Upper lobe of left lung (tissue), 6 donors: ENCODE measurements at regions not wholly inside any gene's neighbourhood (a gene's known extent, or its start where the extent isn't known, plus 50 kb on each side); places are given as distances from the start of the nearest gene placed in this dataset.

Experiments
- ATAC-seq, 2 donors: fragments of 200-7000 bp; cut with Tn5 transposase; one replicate each; pipeline ENCODE4 v1.9.1; 2022; ENCODE audit warnings: mild to moderate bottlenecking in 2 of 2, moderate library complexity in 2 of 2; ENCODE audit not compliant: low FRiP score in 2 of 2
- DNase-seq, 2 donors: peaks; one replicate each; pipeline ENCODE4 v3.0.0-alpha.2; 2019 to 2020
- H3K27ac ChIP-seq, 4 donors: fragments of 200-600 bp; sonication (generic); one replicate each; pipeline ENCODE4 v1.5.1; 2016 to 2019
- H3K27me3 ChIP-seq, 4 donors: fragments of 200-600 bp; sonication (generic); one replicate each; pipeline ENCODE4 v1.5.1; 2017 to 2019
- H3K36me3 ChIP-seq, 4 donors: fragments of 200-600 bp; sonication (generic); one replicate each; pipeline ENCODE4 v1.5.1; 2016 to 2019
- H3K4me1 ChIP-seq, 4 donors: fragments of 200-600 bp; sonication (generic); one replicate each; pipeline ENCODE4 v1.5.1; 2018 to 2019
- H3K4me3 ChIP-seq, 4 donors: fragments of 200-600 bp; sonication (generic); one replicate each; pipeline ENCODE4 v1.5.1; 2017 to 2019; ENCODE audit warnings: mild to moderate bottlenecking in 2 of 4, moderate library complexity in 1 of 4
- H3K9me3 ChIP-seq, 4 donors: fragments of 200-600 bp; sonication (generic); one replicate each; pipeline ENCODE4 v1.5.1; 2018 to 2019
- EP300 ChIP-seq, 4 donors: sonication (generic); formaldehyde crosslinking; IDR thresholded peaks; one replicate each; pipeline ENCODE4 v1.5.1; 2017; ENCODE audit warnings: antibody characterized with exemption in 4 of 4, control low read depth in 2 of 4
- POLR2A ChIP-seq, 4 donors: fragments of 450-650 bp; IDR thresholded peaks; one replicate each; pipeline ENCODE4 v1.5.1; 2016 to 2017; ENCODE audit warnings: antibody characterized with exemption in 4 of 4, mild to moderate bottlenecking in 2 of 4
- POLR2AphosphoS5 ChIP-seq, 2 donors: sonication (generic); formaldehyde crosslinking; IDR thresholded peaks; one replicate each; pipeline ENCODE4 v1.5.1; 2017; ENCODE audit warnings: antibody characterized with exemption in 2 of 2
- WGBS, 2 donors: methylation state at CpG; one replicate each; pipeline ENCODE4 v1.1.5; 2017 to 2018; 5-methylcytosine and 5-hydroxymethylcytosine counted together
- TF ChIP-seq, protein P1 (sequence below), 6 experiments: fragments of 450-650 bp in 4 of 6; fragments of 200-600 bp in 2 of 6; sonication (generic) in 2 of 6; IDR thresholded peaks; one replicate each; pipeline ENCODE4 v1.5.1; 2016 to 2019; ENCODE audit warnings: antibody characterized with exemption in 6 of 6
- donor health status: DM: no; HTN: no; CAD: no; lungs with moderate emphysema.
- donor health status: DM: no; HTN: yes; CAD: no; lungs with severe emphysema.

DNA sequence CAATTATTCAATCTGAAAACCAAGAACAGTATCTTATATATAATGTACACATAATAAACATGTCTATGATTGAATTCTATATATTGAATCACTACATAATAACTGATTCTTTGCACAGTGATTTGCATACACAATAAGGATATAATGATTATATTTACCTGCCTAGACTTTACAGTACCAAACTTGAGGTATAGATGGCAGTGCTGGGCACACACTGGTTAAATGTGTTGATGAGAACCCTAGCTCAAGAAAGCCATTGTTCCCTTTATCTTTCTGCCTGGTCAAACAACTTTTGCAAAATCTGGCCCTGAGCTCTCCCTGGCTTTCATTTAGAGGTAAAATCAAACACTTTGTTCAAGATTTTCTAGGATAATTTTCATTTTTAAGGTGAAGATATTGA is 697.7 kb downstream of the TUSC7 start:
- H3K9me3 ChIP-seq: no peaks in the 10 kb centered on the region
- H3K36me3 ChIP-seq: no peaks in the 10 kb centered on the region
- no peaks in the 10 kb centered on the region for H3K27me3 ChIP-seq
- DNase-seq: no peak
- no peak overlapping the region for H3K27ac ChIP-seq
- ATAC-seq: no peak
- no peaks in the 10 kb centered on the region for H3K4me1 ChIP-seq
- TF ChIP-seq POLR2A (IDR thresholded peaks at IDR 0.05) (no peak), EP300 (IDR thresholded peaks at IDR 0.05) (no peak), POLR2AphosphoS5 (IDR thresholded peaks at IDR 0.05) (no peak)
- TF ChIP-seq, protein P1, sequence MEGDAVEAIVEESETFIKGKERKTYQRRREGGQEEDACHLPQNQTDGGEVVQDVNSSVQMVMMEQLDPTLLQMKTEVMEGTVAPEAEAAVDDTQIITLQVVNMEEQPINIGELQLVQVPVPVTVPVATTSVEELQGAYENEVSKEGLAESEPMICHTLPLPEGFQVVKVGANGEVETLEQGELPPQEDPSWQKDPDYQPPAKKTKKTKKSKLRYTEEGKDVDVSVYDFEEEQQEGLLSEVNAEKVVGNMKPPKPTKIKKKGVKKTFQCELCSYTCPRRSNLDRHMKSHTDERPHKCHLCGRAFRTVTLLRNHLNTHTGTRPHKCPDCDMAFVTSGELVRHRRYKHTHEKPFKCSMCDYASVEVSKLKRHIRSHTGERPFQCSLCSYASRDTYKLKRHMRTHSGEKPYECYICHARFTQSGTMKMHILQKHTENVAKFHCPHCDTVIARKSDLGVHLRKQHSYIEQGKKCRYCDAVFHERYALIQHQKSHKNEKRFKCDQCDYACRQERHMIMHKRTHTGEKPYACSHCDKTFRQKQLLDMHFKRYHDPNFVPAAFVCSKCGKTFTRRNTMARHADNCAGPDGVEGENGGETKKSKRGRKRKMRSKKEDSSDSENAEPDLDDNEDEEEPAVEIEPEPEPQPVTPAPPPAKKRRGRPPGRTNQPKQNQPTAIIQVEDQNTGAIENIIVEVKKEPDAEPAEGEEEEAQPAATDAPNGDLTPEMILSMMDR (IDR thresholded peaks at IDR 0.05): no peak
- no peak overlapping the region for H3K4me3 ChIP-seq

DNA sequence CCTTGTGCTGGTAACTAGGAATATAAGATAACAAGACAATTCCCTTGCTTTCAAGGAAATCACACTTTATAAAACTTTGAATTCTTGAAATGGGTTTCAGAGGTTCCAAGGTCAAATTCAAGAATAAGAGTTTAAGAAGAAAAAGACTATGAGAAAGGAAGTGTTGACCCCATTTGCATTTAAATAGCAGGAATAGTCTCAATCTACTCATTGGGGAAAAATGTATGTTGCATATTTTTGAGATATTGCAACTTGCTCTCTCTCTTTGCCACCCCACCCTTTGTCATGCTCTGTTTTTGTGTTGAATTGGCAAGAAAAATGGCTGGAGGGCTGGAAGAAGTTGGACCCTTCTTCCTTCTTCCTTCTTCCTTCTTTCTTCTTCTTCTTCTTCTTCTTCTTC is 699.2 kb downstream of the TUSC7 start:
- TF ChIP-seq POLR2A (IDR thresholded peaks at IDR 0.05) (no peak), POLR2AphosphoS5 (IDR thresholded peaks at IDR 0.05) (no peak), EP300 (IDR thresholded peaks at IDR 0.05) (no peak)
- TF ChIP-seq, protein P1 (IDR thresholded peaks at IDR 0.05): no peak
- H3K36me3 ChIP-seq: no peaks in the 10 kb centered on the region
- H3K9me3 ChIP-seq: no peaks in the 10 kb centered on the region
- no peak overlapping the region for H3K27ac ChIP-seq
- H3K27me3 ChIP-seq: no peaks in the 10 kb centered on the region
- ATAC-seq: no peak
- H3K4me1 ChIP-seq: no peaks in the 10 kb centered on the region
- H3K4me3 ChIP-seq: no peak overlapping the region
- DNase-seq: no peak

DNA sequence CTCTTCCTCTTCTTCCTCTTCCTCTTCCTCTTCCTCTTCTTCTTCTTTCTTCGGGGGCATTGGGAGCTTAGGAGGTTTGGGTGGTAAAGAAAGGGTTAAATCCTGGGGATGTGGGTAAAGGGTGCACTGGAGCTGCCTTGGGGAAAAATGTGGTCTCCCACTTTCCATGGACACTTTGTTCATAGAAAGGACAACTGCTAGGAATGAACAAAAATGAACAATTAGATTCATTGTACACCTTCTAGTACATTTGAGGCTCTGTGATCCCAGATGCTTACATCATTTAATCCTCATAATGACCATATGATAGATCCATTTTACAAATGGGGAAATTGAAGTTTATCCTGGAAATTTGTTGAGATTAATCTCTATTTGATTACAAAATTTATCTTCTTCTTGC is 699.7 kb downstream of the TUSC7 start:
- ATAC-seq: no peak
- TF ChIP-seq POLR2AphosphoS5 (IDR thresholded peaks at IDR 0.05): no peak
- no peak for TF ChIP-seq POLR2A (IDR thresholded peaks at IDR 0.05)
- no peak for TF ChIP-seq EP300 (IDR thresholded peaks at IDR 0.05)
- TF ChIP-seq, protein P1 (IDR thresholded peaks at IDR 0.05): no peak
- 70 to 75% methylated on average over 1 of the region's 1 CpG for WGBS, 2 donors

DNA sequence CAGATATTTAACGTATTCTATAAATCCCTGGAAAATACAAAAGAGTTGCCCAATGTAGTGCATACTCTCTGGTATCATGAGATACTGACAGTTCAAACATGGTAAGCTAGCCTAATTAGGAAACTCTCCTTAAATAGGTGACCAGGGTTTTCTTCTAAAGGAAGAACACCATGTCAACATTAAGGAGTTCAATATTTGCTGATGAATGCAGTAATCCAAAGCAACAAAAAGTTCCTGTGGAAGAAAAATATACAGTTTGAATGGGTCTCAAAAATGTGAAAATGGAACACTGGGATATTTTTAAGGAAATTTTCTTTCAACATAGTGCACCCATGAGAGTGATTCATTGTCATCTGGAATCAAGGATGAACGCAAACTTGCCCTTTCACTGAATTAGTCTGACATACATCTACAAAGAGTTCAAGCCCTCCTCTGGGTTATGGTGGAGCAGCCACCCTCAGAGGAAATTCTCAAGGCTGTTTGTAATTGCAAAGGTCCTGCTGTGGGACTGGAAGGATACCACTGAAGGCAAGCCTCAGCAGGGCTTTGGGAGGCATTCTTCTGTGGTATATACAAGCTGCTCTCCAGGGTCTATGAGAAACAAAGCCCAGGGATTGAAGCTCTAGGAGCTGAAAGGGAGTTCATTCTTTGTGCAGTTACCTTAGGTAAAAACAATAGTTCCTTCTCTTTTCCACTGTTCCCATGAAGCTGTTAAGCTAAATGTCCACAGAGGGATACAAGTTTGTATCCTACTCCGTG is 700.3 kb downstream of the TUSC7 start:
- ATAC-seq (no peak), DNase-seq (no peak)
- H3K4me1 ChIP-seq: no peaks in the 10 kb centered on the region
- H3K27me3 ChIP-seq: no peaks in the 10 kb centered on the region
- no peak overlapping the region for H3K4me3 ChIP-seq
- peak in 1 of 4 donors; percentile 7 for TF ChIP-seq EP300 (IDR thresholded peaks at IDR 0.05)
- no peak for TF ChIP-seq POLR2A (IDR thresholded peaks at IDR 0.05)
- TF ChIP-seq, protein P1 (IDR thresholded peaks at IDR 0.05): no peak
- H3K27ac ChIP-seq: no peak overlapping the region
- WGBS, 2 donors: 83 to 88% methylated on average over 3 of the region's 3 CpGs
- no peaks in the 10 kb centered on the region for H3K9me3 ChIP-seq
- no peaks in the 10 kb centered on the region for H3K36me3 ChIP-seq

More for the DNA sequence above, 699.7 kb downstream of the TUSC7 start:
- Histone ChIP-seq H3K27me3 (no peaks in the 10 kb centered on the region), H3K36me3 (no peaks in the 10 kb centered on the region), H3K4me3 (no peak overlapping the region), H3K9me3 (no peaks in the 10 kb centered on the region), H3K4me1 (no peaks in the 10 kb centered on the region), H3K27ac (no peak overlapping the region)
- no peak for DNase-seq

DNA sequence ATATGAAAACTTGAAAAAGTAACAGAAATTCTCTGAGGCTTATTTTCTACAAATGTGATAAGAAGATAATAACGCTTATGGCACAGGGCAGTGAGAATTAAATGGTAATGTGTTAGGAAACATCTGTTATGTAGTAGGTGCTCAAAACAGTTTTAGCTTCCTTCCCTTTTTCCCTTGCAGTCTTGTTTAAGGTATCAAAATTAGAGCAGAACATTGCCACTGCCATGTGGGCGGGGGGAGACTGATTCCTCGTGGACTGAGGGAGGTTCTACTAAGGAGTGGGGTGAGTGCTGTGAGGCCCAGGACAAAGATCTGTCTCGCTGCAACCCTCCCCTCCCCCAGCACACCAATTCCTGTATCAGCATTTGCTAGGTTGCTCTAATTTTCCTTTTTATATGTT is 702.4 kb downstream of the TUSC7 start:
- no peaks in the 10 kb centered on the region for H3K9me3 ChIP-seq
- no peak for DNase-seq
- H3K36me3 ChIP-seq: no peaks in the 10 kb centered on the region
- H3K4me1 ChIP-seq: no peaks in the 10 kb centered on the region
- TF ChIP-seq, protein P1 (IDR thresholded peaks at IDR 0.05): no peak
- TF ChIP-seq POLR2A (IDR thresholded peaks at IDR 0.05) (no peak), POLR2AphosphoS5 (IDR thresholded peaks at IDR 0.05) (no peak), EP300 (IDR thresholded peaks at IDR 0.05) (no peak)
- WGBS, 2 donors: 29 to 39% methylated on average over 4 of the region's 4 CpGs
- no peak for ATAC-seq
- no peaks in the 10 kb centered on the region for H3K27me3 ChIP-seq
- no peak overlapping the region for H3K27ac ChIP-seq
- no peak overlapping the region for H3K4me3 ChIP-seq
